GM12891 (cell line): ENCODE measurements at regions not wholly inside any gene's neighbourhood (a gene's known extent, or its start where the extent isn't known, plus 50 kb on each side); places are given as distances from the start of the nearest gene placed in this dataset.

Source experiments
- POLR2A ChIP-seq: IDR thresholded peaks from 2 replicates; pipeline ENCODE4 v1.6.1; 2011; ENCODE audit warnings: low read depth, low read length, control low read depth
- POLR2AphosphoS5 ChIP-seq: IDR thresholded peaks from 2 replicates; pipeline ENCODE4 v1.6.1; 2011; ENCODE audit warnings: low read depth, low read length, control low read depth
- POU2F2 ChIP-seq: IDR thresholded peaks from 2 replicates; pipeline ENCODE4 v1.6.1; 2011; ENCODE audit warnings: low read depth, mild to moderate bottlenecking, control low read depth, low read length, moderate library complexity

- no peak for TF ChIP-seq POU2F2
- no peak for TF ChIP-seq POLR2AphosphoS5
- no peak for TF ChIP-seq POLR2A
Observed at GRCh38 chr2:30380824-30381223, 66.2 kb upstream of the LCLAT1 start.
